Forelimb muscle (tissue), 1 donor: ENCODE measurements at regions not wholly inside any gene's neighbourhood (a gene's known extent, or its start where the extent isn't known, plus 50 kb on each side); places are given as distances from the start of the nearest gene placed in this dataset.

Experiments
- DNase-seq: peaks from one replicate; pipeline ENCODE4 v3.0.0-alpha.2; 2013; ENCODE audit warnings: low read depth

GRCh38 chr5:39896104-39896503 lies 471.3 kb upstream of the DAB2 start:
- no peak for DNase-seq

GRCh38 chr5:39892708-39893107 lies 467.9 kb upstream of the DAB2 start:
- no peak for DNase-seq

GRCh38 chr5:39891376-39891775 lies 466.6 kb upstream of the DAB2 start:
- DNase-seq: no peak

- DNase-seq: no peak
Measured at GRCh38 chr5:39880985-39881384, 456.2 kb upstream of the DAB2 start.

GRCh38 chr5:39877479-39877878 lies 452.7 kb upstream of the DAB2 start:
- DNase-seq: no peak

- no peak for DNase-seq
Measured at GRCh38 chr5:39876146-39876545, 451.4 kb upstream of the DAB2 start.

GRCh38 chr5:39870137-39870536 lies 445.4 kb upstream of the DAB2 start:
- DNase-seq: no peak

GRCh38 chr5:39869396-39869795 lies 444.6 kb upstream of the DAB2 start:
- DNase-seq: no peak

- DNase-seq: no peak
Measured at GRCh38 chr5:39867923-39868322, 443.1 kb upstream of the DAB2 start.

- no peak for DNase-seq
Measured at GRCh38 chr5:39863926-39864552, 439.3 kb upstream of the DAB2 start.

- no peak for DNase-seq
Measured at GRCh38 chr5:39857041-39857440, 432.3 kb upstream of the DAB2 start.

- peak; percentile 20 for DNase-seq
Measured at GRCh38 chr5:39854771-39855410, 430.1 kb upstream of the DAB2 start.

- DNase-seq: no peak
Measured at GRCh38 chr5:39850291-39850690, 425.5 kb upstream of the DAB2 start.

GRCh38 chr5:39846144-39846543 lies 421.4 kb upstream of the DAB2 start:
- DNase-seq: no peak

GRCh38 chr5:39843767-39844166 lies 419.0 kb upstream of the DAB2 start:
- no peak for DNase-seq

GRCh38 chr5:39835371-39835770 lies 410.6 kb upstream of the DAB2 start:
- no peak for DNase-seq

- DNase-seq: no peak
Measured at GRCh38 chr5:39829441-39829840, 404.7 kb upstream of the DAB2 start.

- DNase-seq: no peak
Measured at GRCh38 chr5:39826051-39826450, 401.3 kb upstream of the DAB2 start.

GRCh38 chr5:39825301-39825700 lies 400.5 kb upstream of the DAB2 start:
- no peak for DNase-seq

- DNase-seq: no peak
Measured at GRCh38 chr5:39822020-39822419, 397.2 kb upstream of the DAB2 start.

GRCh38 chr5:39816866-39817265 lies 392.1 kb upstream of the DAB2 start:
- DNase-seq: no peak

GRCh38 chr5:39816156-39816845 lies 391.5 kb upstream of the DAB2 start:
- no peak for DNase-seq

- DNase-seq: no peak
Measured at GRCh38 chr5:39815711-39816110, 390.9 kb upstream of the DAB2 start.
